GM21529 (cell line): ENCODE measurements at regions not wholly inside any gene's neighbourhood (a gene's known extent, or its start where the extent isn't known, plus 50 kb on each side); places are given as distances from the start of the nearest gene placed in this dataset.

Experiments used
- ATAC-seq: cut with Tn5 transposase; IDR thresholded peaks from one replicate; pipeline ENCODE4 v1.9.1; 2021; ENCODE audit not compliant: unreplicated experiment

GRCh38 chr10:128776673-128777252 is 650.5 kb upstream of the MKI67 start:
- ATAC-seq = no peak

- no peak for ATAC-seq
Measured at GRCh38 chr10:128777342-128777741, 651.1 kb upstream of the MKI67 start.

- ATAC-seq = no peak
Measured at GRCh38 chr10:128779416-128779815, 653.2 kb upstream of the MKI67 start.

GRCh38 chr10:128780156-128780761 is 654.0 kb upstream of the MKI67 start:
- ATAC-seq = no peak

- ATAC-seq = no peak
Measured at GRCh38 chr10:128781637-128782036, 655.4 kb upstream of the MKI67 start.

- no peak for ATAC-seq
Measured at GRCh38 chr10:128784444-128784843, 658.2 kb upstream of the MKI67 start.

DNA sequence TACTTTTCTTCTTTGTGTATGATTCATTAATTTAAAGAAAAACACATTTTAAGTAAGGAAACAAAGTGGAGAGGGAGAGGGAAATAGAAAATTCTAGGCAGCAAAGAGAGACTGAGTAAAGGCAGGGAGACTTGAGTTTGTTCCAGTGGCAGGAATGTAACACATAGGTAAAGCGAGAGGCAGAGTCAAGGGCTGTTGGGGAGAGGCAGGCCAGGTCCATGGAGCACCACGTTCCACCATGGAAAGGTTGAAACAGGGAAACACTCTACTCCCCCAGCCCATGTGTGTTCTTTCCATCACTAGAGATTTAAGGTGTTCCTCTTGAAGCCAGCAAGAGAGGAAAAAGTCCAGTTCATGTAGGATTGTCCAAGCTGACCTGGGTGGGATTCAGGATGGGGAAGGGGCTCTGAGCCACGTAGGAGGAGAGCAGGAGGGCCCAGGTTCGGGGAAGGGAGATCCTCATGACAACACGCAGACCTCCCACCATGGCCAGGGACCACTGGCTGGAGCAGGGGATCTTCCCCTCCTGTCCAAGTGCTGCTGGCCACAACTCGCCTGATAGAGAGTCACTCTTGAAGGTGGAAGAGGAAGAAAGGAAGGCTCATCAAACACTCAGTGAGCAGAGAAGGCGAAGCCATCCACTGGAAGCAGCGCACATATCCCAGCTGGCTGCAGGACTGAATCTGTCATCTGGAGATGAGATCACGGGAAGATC is 666.4 kb upstream of the MKI67 start:
- no peak for ATAC-seq

DNA sequence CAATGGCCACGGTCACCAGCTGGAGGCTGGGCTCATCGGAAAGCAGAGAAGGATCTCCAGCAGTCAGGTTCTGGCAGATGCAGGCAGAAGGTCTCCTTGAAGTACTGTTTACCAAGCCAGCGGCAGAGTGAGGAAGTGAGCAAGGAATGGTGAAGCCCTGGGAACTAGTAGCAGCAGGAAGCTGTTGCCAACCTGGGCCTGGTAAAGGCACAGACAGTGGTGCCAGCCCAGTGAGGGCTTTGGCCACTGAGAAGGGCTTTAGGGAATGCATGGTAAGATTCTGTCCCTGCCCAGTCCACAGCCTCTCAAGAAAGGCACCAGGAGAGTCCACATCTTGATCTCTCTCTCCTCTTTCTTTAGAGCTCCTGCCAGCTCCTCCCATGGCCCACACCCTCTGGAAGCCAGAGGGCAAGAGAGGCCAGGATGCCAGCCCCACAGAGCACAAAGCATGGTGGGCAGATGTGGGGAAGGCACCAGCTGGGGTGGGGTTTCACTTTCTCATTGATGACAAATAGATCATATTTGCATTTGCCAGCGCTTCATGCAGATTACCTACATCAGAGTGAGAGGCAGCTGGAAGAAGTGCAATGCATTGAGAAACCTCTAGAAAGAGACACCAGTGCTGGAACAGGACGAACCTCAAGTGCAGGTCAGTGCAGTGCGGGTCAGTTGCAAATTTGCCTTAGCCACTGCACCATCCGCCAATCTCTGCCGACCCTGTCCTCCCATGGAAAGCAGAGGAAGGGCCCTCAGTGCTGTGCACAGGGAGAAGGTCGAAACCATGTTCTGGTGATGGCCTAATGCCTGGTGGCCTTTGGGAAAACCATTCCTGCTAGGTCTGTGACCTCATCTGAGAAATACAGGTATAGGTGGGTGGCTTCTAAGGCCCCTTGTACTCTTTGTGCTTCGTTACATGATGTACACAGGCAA is 667.8 kb upstream of the MKI67 start:
- ATAC-seq = no peak

DNA sequence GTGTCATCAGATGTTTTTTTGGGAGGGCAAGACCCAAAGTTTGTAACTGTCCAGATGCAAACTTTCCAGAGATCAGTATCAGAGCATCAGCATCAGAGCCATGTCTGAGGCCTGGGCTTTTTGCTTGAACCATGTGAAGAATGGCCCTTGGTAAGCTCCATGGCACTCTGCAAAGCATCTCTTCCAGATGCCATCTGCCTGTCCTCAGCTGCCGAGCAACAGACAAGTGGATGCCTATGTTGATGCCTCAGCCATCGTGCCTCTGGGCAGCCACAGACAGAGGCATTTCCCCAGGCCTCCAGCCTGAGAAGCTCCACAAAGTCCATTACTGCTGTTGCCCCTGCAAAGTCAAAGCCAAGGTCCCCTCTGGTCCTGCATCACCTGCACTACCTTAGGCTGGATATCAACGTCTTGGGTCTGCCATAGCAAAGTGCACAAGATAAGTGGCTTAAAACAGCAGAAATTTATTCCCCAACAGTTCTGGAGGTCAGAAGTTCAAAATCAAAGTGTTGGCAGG is 670.2 kb upstream of the MKI67 start:
- ATAC-seq = no peak

DNA sequence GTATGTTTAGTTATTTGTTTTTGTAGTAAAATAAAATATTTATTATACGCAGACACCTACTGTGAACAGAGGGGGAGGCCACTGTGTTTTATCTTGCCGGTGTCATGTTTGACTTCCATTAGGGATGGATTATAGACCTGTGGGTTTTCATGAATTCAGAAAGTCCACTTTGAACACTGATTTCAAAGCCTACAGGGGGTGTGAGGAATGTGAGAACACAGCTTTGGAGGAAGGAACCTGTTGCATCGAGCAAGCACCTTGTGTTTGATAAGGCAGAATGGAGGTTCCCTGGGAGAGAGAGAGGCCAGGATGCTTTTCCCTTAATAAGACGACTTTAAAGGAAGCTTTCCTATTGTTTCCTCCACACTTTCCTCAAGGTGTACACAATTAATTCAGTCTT is 665.0 kb upstream of the MGMT start:
- no peak for ATAC-seq

- ATAC-seq = no peak
Measured at GRCh38 chr10:128803790-128804189, 663.3 kb upstream of the MGMT start.

GRCh38 chr10:128804411-128804810 is 662.6 kb upstream of the MGMT start:
- ATAC-seq = no peak

- ATAC-seq = no peak
Measured at GRCh38 chr10:128808921-128809440, 658.1 kb upstream of the MGMT start.

DNA sequence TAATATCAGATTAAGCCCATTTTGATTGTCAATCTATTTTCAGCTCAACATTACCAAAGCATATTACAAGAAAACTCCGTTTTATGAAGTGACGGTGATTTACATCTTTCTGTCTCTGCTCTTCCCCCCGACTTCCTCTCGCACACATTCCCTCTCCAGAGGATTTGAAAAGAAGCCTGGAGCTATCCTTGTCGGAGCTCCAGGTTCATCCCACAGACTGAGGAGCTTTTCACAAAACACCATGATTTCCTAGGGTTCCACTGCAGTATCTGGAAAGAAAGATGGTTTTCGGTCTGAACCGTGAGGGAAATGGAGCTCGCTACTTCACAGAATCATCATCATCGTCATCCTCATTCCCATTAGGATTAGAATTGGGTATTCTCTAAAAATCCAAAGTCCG is 655.5 kb upstream of the MGMT start:
- no peak for ATAC-seq

GRCh38 chr10:128812000-128812399 is 655.0 kb upstream of the MGMT start:
- ATAC-seq = no peak

DNA sequence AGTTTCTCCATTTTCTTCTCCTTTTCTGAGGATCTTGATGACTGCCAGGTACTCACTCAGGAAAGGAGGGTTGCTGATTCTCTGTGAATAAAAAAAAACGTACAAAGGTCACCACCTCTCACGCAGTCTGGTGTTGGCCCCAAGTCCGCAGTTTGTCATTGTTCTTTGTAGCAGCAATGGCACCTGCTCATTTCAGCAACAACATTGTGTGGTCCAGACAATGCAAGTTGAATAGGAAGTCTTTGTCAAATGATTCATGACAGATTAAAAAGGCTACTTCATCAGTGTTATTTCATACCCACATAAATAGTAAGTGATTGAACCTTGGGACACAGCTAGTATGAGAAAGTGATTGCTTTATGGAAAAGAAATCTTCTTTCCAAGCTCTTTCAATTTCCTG is 653.5 kb upstream of the MGMT start:
- ATAC-seq = no peak

GRCh38 chr10:128814024-128814423 is 653.0 kb upstream of the MGMT start:
- no peak for ATAC-seq

GRCh38 chr10:128814782-128815181 is 652.3 kb upstream of the MGMT start:
- no peak for ATAC-seq

GRCh38 chr10:128816726-128817125 is 650.3 kb upstream of the MGMT start:
- no peak for ATAC-seq

- no peak for ATAC-seq
Measured at GRCh38 chr10:128817636-128818035, 649.4 kb upstream of the MGMT start.

- ATAC-seq = no peak
Measured at GRCh38 chr10:128820663-128821062, 646.4 kb upstream of the MGMT start.
